Immature natural killer cell (primary cell): ENCODE measurements at regions not wholly inside any gene's neighbourhood (a gene's known extent, or its start where the extent isn't known, plus 50 kb on each side); places are given as distances from the start of the nearest gene placed in this dataset.

ENCODE experiments used
- DNase-seq, 3 donors: peaks; one replicate each; pipeline ENCODE4 v3.0.0; 2022; ENCODE audit warnings: mixed read lengths in 1 of 3
- H3K27ac Mint-ChIP-seq, 6 donors: one replicate each; pipeline ENCODE4 v1.8.0; 2020; ENCODE audit warnings: mixed read lengths in 6 of 6, mild to moderate bottlenecking in 5 of 6, inconsistent platforms in 4 of 6, moderate library complexity in 3 of 6
- H3K27me3 Mint-ChIP-seq, 3 donors: one replicate each; pipeline ENCODE4 v1.8.0; 2020 to 2021; ENCODE audit warnings: low read depth in 3 of 3, mild to moderate bottlenecking in 3 of 3, mixed read lengths in 3 of 3, moderate library complexity in 3 of 3, inconsistent platforms in 1 of 3
- H3K36me3 Mint-ChIP-seq, 3 donors: one replicate each; pipeline ENCODE4 v1.8.0; 2020; ENCODE audit warnings: mixed read lengths in 3 of 3, inconsistent platforms in 2 of 3, mild to moderate bottlenecking in 2 of 3
- H3K4me1 Mint-ChIP-seq, 2 donors: one replicate each; pipeline ENCODE4 v1.8.0; 2020; ENCODE audit warnings: inconsistent platforms in 2 of 2, mild to moderate bottlenecking in 2 of 2, mixed read lengths in 2 of 2, moderate library complexity in 1 of 2
- H3K4me3 Mint-ChIP-seq, 5 donors: one replicate each; pipeline ENCODE4 v1.8.0; 2020; ENCODE audit warnings: mild to moderate bottlenecking in 5 of 5, mixed read lengths in 5 of 5, inconsistent platforms in 3 of 5, moderate library complexity in 3 of 5
- H3K9me3 Mint-ChIP-seq, 6 donors: one replicate each; pipeline ENCODE4 v1.8.0; 2020; ENCODE audit warnings: mild to moderate bottlenecking in 6 of 6, mixed read lengths in 6 of 6, inconsistent platforms in 4 of 6, moderate library complexity in 3 of 6

DNA sequence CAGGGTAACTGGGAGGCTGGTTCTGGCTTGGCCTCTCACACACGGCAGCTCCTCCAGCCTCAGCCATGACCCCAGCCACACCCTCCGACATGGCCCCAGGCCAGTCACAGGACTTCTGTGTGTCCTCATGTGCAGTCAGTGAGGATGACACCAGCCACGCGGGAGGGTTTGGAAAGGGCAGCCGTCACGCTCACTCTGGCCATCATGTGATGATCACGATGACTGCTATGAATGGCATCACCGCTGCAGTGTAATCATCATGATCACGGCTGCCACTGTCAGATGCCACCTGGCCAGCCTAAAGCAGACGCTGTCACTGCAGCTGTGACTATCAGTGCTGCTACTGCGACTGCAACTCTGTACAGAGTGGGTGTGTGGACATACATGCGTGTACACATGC, 640.9 kb downstream of the BRD1 start:
- H3K27ac Mint-ChIP-seq: no peak overlapping the region
- H3K9me3 Mint-ChIP-seq: peaks cover 0 to 2% (median 0%) of the 10 kb centered on the region in 6 donors
- H3K27me3 Mint-ChIP-seq: peaks cover 2 to 4% (median 3%) of the 10 kb centered on the region in 3 donors
- H3K4me3 Mint-ChIP-seq: no peak overlapping the region
- H3K36me3 Mint-ChIP-seq: no peaks in the 10 kb centered on the region
- no peak for DNase-seq
- H3K4me1 Mint-ChIP-seq: no peaks in the 10 kb centered on the region

DNA sequence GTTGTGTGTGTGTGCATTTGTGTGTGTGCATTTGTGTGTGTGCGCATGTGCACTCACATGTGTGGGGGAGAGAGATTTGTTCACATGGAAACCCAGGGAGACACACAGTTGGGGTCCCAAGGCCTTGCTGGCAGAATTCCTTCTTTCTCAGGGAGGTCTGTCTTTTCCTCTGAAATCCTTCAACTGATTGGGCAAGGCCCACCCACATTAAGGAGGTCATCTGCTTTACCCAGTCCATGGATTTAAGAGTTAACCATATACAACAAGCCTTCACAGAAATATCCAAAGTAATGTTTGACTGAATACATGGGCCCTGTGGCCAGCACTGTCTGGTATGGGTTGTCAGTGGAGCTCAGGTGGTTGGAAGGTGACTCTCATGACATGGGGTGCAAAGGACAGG, 641.4 kb downstream of the BRD1 start:
- no peaks in the 10 kb centered on the region for H3K36me3 Mint-ChIP-seq
- no peak overlapping the region for H3K4me3 Mint-ChIP-seq

DNA sequence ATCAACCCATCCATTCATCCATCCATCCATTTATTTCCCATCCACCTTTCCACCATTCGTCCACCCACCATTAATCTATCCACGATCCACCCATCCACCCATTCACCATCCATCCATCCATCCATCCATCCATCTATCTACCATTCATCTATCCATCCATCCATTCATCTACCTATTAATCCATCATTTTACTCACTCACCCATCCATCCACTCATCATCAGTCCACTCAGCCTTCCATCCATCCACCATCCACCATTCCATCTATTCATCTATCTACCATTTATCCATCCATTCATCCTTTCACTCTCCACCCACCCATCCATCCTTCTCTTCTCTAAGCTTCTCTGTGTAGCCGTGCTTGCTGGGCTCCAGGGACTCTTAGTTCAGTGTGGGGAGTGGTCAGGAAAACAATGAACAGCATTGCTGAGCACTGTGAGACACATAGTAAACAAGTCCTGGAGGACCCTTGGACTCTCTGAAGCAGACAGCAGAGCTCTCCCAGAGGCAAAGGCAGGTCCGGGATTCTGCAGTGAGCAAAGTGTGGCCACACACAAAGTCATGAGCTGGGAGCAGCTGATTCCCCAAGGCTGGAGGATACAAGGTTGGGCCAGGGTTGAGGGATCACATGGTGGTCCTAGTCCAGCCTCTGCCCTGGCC, 642.2 kb downstream of the BRD1 start:
- Mint-ChIP-seq H3K36me3 (no peaks in the 10 kb centered on the region), H3K27ac (no peak overlapping the region), H3K27me3 (peaks cover 2 to 6% (median 2%) of the 10 kb centered on the region in 3 donors), H3K4me3 (no peak overlapping the region), H3K4me1 (no peaks in the 10 kb centered on the region), H3K9me3 (peaks cover 0 to 2% (median 0%) of the 10 kb centered on the region in 6 donors)
- DNase-seq: no peak

More for the DNA sequence above, 641.4 kb downstream of the BRD1 start:
- no peaks in the 10 kb centered on the region for H3K4me1 Mint-ChIP-seq
- H3K27ac Mint-ChIP-seq: no peak overlapping the region
- H3K27me3 Mint-ChIP-seq: peaks cover 2 to 4% (median 3%) of the 10 kb centered on the region in 3 donors
- DNase-seq: no peak
- H3K9me3 Mint-ChIP-seq: peaks cover 0 to 2% (median 0%) of the 10 kb centered on the region in 6 donors

DNA sequence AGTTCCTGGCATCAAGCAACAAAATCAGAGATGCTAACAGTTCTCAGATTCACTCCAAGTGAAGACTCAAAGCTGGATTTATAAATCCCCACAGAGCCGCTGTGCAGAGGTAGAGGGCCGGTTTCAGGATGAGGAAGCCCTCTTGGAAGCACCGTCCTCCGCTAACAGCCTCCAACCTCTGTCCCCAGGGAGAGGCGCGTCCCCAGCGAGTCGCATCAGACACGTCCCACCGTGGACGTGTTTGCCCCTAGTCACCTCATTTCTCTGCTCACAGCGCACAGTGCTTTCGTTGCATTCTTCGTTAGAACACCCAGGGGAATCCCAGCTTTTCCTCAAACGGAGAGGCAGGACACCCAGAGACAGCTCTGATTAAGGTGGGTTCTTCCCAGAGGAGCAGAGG, 642.9 kb downstream of the BRD1 start:
- no peaks in the 10 kb centered on the region for H3K36me3 Mint-ChIP-seq
- H3K4me3 Mint-ChIP-seq: no peak overlapping the region
- H3K9me3 Mint-ChIP-seq: peaks cover 0 to 2% (median 0%) of the 10 kb centered on the region in 6 donors
- H3K27ac Mint-ChIP-seq: no peak overlapping the region
- DNase-seq: no peak
- peaks cover 0 to 4% (median under 1%) of the 10 kb centered on the region in 3 donors for H3K27me3 Mint-ChIP-seq
- no peaks in the 10 kb centered on the region for H3K4me1 Mint-ChIP-seq

DNA sequence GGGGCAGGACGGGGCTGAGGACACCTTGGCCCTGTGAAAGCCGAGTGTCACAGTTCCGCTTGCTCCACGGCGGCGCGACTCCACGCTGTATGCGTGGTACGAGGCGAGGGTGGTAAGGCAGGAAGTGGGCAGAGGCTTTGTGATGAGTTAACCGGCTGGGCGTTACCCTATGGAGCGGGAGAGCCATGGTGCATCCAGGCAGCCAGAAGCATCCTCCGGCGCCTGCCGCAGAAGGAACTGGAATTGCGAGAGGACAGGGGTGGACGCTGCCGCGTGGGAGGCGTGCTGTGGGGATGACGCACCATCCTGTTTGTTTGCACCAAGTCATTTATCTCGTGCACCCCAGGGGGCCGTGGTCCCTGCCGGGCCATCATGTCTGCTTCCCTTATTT, 643.9 kb downstream of the BRD1 start:
- DNase-seq: no peak
- no peaks in the 10 kb centered on the region for H3K36me3 Mint-ChIP-seq
- H3K27ac Mint-ChIP-seq: no peak overlapping the region
- H3K27me3 Mint-ChIP-seq: peaks cover 0 to 4% (median 0%) of the 10 kb centered on the region in 3 donors
- H3K4me1 Mint-ChIP-seq: no peaks in the 10 kb centered on the region
- no peak overlapping the region for H3K4me3 Mint-ChIP-seq
- peaks cover 0 to 2% (median 0%) of the 10 kb centered on the region in 6 donors for H3K9me3 Mint-ChIP-seq

DNA sequence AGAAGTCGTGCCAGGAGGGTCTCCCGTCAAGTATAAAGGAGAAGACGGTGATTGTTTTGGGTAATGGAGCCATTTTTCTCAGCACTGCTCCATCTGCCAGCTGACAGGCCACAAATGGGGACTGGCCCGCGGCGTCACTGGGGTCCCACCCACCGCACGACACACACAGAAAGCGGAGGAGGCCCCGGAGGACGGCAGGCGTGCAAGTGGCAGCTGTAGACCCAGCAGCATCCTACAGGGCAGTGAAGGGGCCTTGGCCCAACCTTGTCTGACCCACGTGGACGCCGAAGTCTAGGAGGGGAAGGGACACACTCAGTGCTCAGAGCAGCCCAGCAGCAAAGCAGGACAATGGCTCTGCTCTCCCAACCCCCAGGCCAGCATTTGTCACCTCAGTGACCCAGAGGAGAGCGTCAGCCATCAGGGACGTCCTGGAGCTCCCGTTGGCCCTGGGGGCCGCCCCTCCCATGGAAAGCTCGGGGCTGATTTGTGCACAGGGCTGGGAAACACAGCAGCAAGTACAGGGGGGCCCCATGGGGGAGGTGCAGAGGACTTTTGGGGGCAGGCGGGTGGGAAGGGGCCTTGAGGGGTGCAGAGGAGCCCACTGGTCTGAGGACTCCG, 644.4 kb downstream of the BRD1 start:
- no peaks in the 10 kb centered on the region for H3K36me3 Mint-ChIP-seq

DNA sequence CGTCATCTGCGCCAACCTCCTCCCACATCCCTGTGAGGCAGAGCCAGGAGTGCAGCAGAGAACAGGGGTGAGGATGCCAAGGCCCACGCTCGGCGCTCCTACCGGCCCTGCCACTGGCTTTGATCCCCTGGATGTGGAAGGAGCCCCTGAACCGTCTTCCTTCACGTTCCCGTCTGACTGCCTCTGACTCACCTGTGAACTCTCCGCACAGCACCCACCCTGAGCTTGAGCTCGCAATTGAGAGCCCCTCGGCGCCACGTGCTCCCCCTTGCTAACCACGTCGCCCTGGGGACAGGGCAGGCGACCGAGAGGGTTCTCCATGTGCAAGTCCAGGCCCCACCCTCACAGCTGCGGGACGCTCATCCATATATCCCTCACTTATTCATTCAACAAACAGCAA, 645.3 kb downstream of the BRD1 start:
- Mint-ChIP-seq H3K27ac (no peak overlapping the region), H3K4me1 (no peaks in the 10 kb centered on the region), H3K4me3 (no peak overlapping the region), H3K9me3 (no peaks in the 10 kb centered on the region), H3K36me3 (no peaks in the 10 kb centered on the region), H3K27me3 (peaks cover 0 to 4% (median 0%) of the 10 kb centered on the region in 3 donors)
- no peak for DNase-seq

More for the DNA sequence above, 644.4 kb downstream of the BRD1 start:
- H3K4me1 Mint-ChIP-seq: no peaks in the 10 kb centered on the region
- H3K27ac Mint-ChIP-seq: no peak overlapping the region
- no peak overlapping the region for H3K4me3 Mint-ChIP-seq
- H3K27me3 Mint-ChIP-seq: peaks cover 0 to 4% (median 0%) of the 10 kb centered on the region in 3 donors
- peaks cover 0 to 1% (median 0%) of the 10 kb centered on the region in 6 donors for H3K9me3 Mint-ChIP-seq
- DNase-seq: no peak

DNA sequence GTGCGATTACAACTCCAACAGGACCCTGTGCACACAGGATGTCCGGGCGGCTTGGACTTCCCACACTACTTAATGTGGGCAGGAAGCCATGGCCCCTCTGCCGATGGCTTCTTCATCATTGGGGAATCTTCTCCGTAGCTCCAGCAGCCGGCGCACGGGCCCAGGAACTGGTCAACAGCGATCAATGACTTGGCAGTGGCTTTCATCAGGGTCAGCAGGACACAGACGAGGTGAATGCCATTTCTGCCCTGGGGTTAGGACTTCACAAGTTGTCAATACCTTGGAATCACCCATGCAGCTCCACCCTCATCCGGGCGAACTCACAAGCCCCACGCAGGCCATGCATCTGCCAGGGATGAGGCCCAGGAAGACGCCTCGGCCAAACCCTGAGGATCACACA, 645.7 kb downstream of the BRD1 start:
- no peaks in the 10 kb centered on the region for H3K4me1 Mint-ChIP-seq
- H3K4me3 Mint-ChIP-seq: no peak overlapping the region
- no peaks in the 10 kb centered on the region for H3K36me3 Mint-ChIP-seq
- H3K27me3 Mint-ChIP-seq: peaks cover 0 to 4% (median 0%) of the 10 kb centered on the region in 3 donors
- no peaks in the 10 kb centered on the region for H3K9me3 Mint-ChIP-seq
- no peak for DNase-seq
- no peak overlapping the region for H3K27ac Mint-ChIP-seq

DNA sequence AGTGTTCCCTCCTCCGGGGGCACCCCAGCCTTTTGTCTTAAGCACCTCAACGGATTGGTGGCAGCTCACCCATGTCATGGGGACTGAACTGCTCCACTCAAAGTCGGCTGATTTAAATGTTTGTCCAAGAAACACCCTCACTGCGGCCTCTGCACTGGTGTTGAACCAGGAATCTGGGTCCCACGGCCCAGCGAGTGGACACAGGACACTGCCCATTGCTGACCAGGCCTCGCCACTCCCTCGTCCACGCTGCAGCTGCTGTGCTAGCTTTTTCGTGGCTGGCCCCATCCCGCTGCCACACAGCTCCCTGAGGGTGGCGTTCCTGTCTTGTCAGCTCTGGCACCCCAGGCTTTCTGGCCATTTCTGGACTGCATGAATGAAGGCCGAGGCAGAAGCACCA, 646.2 kb downstream of the BRD1 start:
- H3K27ac Mint-ChIP-seq: no peak overlapping the region
- H3K4me1 Mint-ChIP-seq: no peaks in the 10 kb centered on the region
- no peaks in the 10 kb centered on the region for H3K36me3 Mint-ChIP-seq
- DNase-seq: no peak
- H3K4me3 Mint-ChIP-seq: no peak overlapping the region
- peaks cover 0 to 4% (median 0%) of the 10 kb centered on the region in 3 donors for H3K27me3 Mint-ChIP-seq
- no peaks in the 10 kb centered on the region for H3K9me3 Mint-ChIP-seq

DNA sequence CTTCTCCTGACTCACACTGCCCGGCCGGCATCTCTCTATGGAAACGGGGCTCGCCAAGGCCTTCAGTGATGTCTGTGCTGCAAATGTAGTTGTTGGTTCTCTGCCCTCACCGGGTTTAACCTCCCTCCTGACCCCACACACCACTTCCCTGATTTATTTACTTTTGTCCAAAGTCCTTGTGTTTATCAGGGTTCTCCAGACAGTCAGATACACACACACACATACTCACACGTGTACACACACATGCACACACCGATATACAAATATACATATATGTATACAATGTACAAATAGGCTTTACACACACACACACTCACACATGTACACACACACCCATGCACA, 647.0 kb downstream of the BRD1 start:
- Mint-ChIP-seq H3K4me1 (no peaks in the 10 kb centered on the region), H3K27me3 (peaks cover 0 to 4% (median 0%) of the 10 kb centered on the region in 3 donors), H3K4me3 (no peak overlapping the region), H3K27ac (no peak overlapping the region), H3K9me3 (no peaks in the 10 kb centered on the region), H3K36me3 (no peaks in the 10 kb centered on the region)
- no peak for DNase-seq

DNA sequence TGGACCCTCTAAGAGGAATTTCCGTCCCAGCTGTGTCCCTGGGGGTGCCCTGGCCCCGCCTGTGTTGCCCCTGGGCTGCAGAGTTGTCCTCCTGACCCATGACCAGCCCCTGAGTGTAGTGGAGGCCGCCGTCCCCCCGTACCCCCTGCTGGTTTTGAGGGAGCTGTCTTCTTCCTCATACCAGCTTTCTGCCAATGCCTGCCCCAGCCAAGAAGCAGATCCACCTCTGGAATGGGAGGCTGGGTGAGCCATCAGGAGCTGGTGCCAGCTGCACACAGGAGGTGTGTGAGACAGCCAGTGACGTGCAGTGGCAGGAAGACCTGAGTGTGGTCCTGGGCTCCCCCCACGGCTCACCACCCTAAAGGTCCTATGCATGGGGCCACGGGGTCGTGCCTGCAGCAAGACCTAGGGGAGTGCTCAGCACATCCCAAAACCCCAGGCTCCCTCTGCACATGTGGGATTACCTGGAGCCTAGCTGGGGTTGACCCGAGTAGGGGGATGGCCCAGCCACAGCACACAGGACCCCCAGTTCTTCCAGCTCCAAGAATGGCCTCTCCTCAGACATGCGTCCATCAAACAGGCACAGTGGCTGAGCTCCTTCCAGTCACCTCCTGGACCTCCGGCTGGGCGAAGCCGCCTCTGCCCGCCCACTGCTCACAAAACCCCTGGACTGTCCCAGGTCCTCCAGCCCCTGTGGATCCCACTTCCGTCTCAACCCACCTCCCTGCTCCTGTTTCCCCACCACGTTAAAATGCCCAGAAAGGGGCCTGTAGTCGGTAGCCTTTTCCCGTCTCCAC, 647.6 kb downstream of the BRD1 start:
- peaks cover 0 to 4% (median 0%) of the 10 kb centered on the region in 3 donors for H3K27me3 Mint-ChIP-seq
- H3K4me1 Mint-ChIP-seq: no peaks in the 10 kb centered on the region
- H3K9me3 Mint-ChIP-seq: no peaks in the 10 kb centered on the region
- H3K27ac Mint-ChIP-seq: no peak overlapping the region
- H3K4me3 Mint-ChIP-seq: no peak overlapping the region
- no peak for DNase-seq
- H3K36me3 Mint-ChIP-seq: no peaks in the 10 kb centered on the region

DNA sequence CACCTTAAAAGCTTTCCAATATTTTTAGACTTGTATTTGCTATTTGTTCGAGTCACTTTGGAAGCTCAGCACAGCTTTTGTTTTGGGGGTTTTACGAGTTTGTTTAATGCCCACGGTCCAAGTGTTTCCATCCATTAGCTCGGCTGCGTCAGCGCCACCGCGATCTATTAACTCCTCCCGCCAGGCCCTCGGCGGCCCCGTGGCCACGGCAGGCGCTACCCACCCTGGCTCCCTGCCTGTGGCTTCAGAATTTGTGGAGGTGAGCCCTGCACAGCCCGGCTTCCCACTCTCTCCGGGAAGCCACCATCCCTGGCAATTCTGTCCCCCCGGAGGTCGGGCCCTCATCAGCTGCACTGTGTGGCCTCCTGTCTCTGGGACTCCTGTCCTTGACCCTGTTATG, 648.5 kb downstream of the BRD1 start:
- DNase-seq: no peak
- Mint-ChIP-seq H3K4me1 (no peaks in the 10 kb centered on the region), H3K36me3 (no peaks in the 10 kb centered on the region), H3K27ac (no peak overlapping the region), H3K4me3 (no peak overlapping the region), H3K27me3 (peaks cover 0 to 2% (median 0%) of the 10 kb centered on the region in 3 donors), H3K9me3 (no peaks in the 10 kb centered on the region)

DNA sequence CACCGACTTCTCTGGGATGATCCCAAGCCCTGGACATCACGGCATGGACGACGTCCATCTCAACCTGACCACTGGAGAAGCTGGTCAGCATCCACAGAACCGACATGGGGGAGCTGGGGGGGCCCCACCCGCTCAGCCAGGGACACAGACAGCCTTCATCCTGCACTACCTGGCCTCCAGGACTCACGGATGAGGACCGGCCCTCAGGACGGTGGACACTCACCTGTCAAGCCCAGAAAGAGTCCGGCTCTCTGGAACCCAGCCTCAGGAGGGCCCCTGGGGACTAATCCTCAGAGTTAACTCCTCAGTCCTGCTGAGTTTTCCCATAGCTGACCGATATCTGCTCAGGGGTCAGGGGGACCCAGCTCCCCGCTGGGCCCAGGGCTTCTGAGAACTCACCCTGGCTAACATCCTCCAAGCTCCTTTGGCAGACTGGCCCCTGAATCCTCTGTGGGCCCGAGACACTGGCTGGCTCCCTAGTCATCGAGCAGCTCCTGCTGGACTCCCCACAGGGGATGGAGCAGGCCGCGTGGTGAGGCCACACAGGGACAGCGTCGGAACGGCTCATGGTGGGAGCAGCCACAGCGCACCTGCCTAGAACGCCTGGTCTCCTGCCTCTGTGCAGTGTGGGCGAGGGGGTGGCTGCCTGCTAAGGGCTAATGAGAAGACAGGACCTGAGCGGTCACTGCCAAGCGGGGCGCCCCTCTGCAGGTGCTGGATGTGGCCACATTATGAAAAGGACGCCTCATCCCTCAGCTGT, 649.2 kb downstream of the BRD1 start:
- no peak overlapping the region for H3K27ac Mint-ChIP-seq
- no peak for DNase-seq

DNA sequence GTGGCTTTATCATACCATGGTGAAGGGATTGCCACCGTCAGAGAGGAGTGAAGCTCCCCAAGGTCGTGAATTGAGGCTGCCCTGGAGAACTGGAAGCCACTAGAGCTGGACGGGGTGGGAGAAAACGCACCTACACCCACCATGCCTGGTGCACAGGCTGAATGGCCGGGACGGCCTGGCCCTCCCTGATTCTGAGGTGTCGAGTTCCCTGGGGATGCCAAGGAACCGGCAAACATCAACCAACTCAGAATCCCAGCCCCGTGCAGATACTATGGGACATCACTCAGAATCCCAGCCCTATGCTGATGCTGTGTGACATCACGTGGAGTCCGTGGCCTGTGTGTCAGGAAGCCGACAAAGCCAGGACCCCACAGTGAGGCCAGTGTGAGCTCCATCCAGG, 650.0 kb downstream of the BRD1 start:
- no peak for DNase-seq
- Mint-ChIP-seq H3K27ac (no peak overlapping the region), H3K27me3 (peaks cover 0 to 2% (median 0%) of the 10 kb centered on the region in 3 donors), H3K4me3 (no peak overlapping the region), H3K36me3 (no peaks in the 10 kb centered on the region), H3K9me3 (no peaks in the 10 kb centered on the region), H3K4me1 (no peaks in the 10 kb centered on the region)

More for the DNA sequence above, 649.2 kb downstream of the BRD1 start:
- no peaks in the 10 kb centered on the region for H3K4me1 Mint-ChIP-seq
- peaks cover 0 to 2% (median 0%) of the 10 kb centered on the region in 3 donors for H3K27me3 Mint-ChIP-seq
- no peaks in the 10 kb centered on the region for H3K9me3 Mint-ChIP-seq
- H3K4me3 Mint-ChIP-seq: no peak overlapping the region
- no peaks in the 10 kb centered on the region for H3K36me3 Mint-ChIP-seq
